ENCODE measurements at regions not wholly inside any gene's neighbourhood (a gene's known extent, or its start where the extent isn't known, plus 50 kb on each side); places are given as distances from the start of the nearest gene placed in this dataset.

- Histone ChIP-seq H3K9me3 (replicated peaks; ENCODE audit: insufficient read depth, low read length) (no peaks in the 10 kb centered on the region), H2AFZ (ENCODE audit: low read length) (peak overlapping the region; percentile 87), H3K36me3 (replicated peaks; ENCODE audit: insufficient read depth, low read length) (no peaks in the 10 kb centered on the region), H3K4me3 (ENCODE audit: low read length) (peak overlapping the region; percentile 33; the same call in 1 of the 2 replicates), H4K20me1 (ENCODE audit: insufficient read depth, low read length) (no peaks in the 10 kb centered on the region), H3K9ac (ENCODE audit: low read length) (peak overlapping the region; percentile 31; the same call in 1 of the 2 replicates), H3K79me2 (ENCODE audit: low read length) (no peaks in the 10 kb centered on the region), H3K9me2 (replicated peaks; ENCODE audit: insufficient read depth, low read length) (no peaks in the 10 kb centered on the region), H3K27ac (ENCODE audit: low read length) (no peak overlapping the region), H3K4me1 (ENCODE audit: low read length) (0 out of 2 replicates have a peak, but pooled peaks cover 3% of the 10 kb centered on the region), H3K4me2 (ENCODE audit: low read depth, low read length) (peak overlapping the region; percentile 56; the same call in 1 of the 2 replicates), H3F3A (ENCODE audit: insufficient read depth, low read length) (no peaks in the 10 kb centered on the region), H3K27me3 (replicated peaks; ENCODE audit: insufficient read depth, low read length) (no peaks in the 10 kb centered on the region)
- TF ChIP-seq CTCF (IDR thresholded peaks at IDR 0.05; ENCODE audit: low read length) (no peak), EZH2 (optimal IDR thresholded peaks at IDR 0.05; ENCODE audit: low read depth, low read length) (no peak), EZH2phosphoT487 (IDR thresholded peaks at IDR 0.05; ENCODE audit: low read length) (no peak)
- DNase-seq, result no peak
Measured at GRCh38 chrX:131840799-131841495, 182.2 kb upstream of the STK26 start.

- DNase-seq, result peak; percentile 46
- peak overlapping the region; percentile 56; the same call in 1 of the 2 replicates for H3K4me2 ChIP-seq (ENCODE audit: low read depth, low read length)
- no peaks in the 10 kb centered on the region for H3K36me3 ChIP-seq (replicated peaks; ENCODE audit: insufficient read depth, low read length)
- H3K9ac ChIP-seq (ENCODE audit: low read length), result peak overlapping the region; percentile 31; the same call in 1 of the 2 replicates
- peak; percentile 87 for TF ChIP-seq CTCF (IDR thresholded peaks at IDR 0.05; ENCODE audit: low read length)
- TF ChIP-seq EZH2phosphoT487 (IDR thresholded peaks at IDR 0.05; ENCODE audit: low read length), result no peak
- H2AFZ ChIP-seq (ENCODE audit: low read length), result peak overlapping the region; percentile 87
- no peaks in the 10 kb centered on the region for H3K9me2 ChIP-seq (replicated peaks; ENCODE audit: insufficient read depth, low read length)
- H3K4me3 ChIP-seq (ENCODE audit: low read length), result peak overlapping the region; percentile 33; the same call in 1 of the 2 replicates
- no peaks in the 10 kb centered on the region for H3F3A ChIP-seq (ENCODE audit: insufficient read depth, low read length)
- H3K4me1 ChIP-seq (ENCODE audit: low read length), result 0 out of 2 replicates have a peak, but pooled peaks cover 3% of the 10 kb centered on the region
- no peak overlapping the region for H3K27ac ChIP-seq (ENCODE audit: low read length)
- no peaks in the 10 kb centered on the region for H3K79me2 ChIP-seq (ENCODE audit: low read length)
- H3K9me3 ChIP-seq (replicated peaks; ENCODE audit: insufficient read depth, low read length), result no peaks in the 10 kb centered on the region
- H4K20me1 ChIP-seq (ENCODE audit: insufficient read depth, low read length), result no peaks in the 10 kb centered on the region
- H3K27me3 ChIP-seq (replicated peaks; ENCODE audit: insufficient read depth, low read length), result no peaks in the 10 kb centered on the region
Measured at GRCh38 chrX:131841496-131842437, 181.3 kb upstream of the STK26 start.

- Histone ChIP-seq H4K20me1 (ENCODE audit: insufficient read depth, low read length) (no peaks in the 10 kb centered on the region), H3K4me1 (ENCODE audit: low read length) (0 out of 2 replicates have a peak, but pooled peaks cover 3% of the 10 kb centered on the region), H3K9me3 (replicated peaks; ENCODE audit: insufficient read depth, low read length) (no peaks in the 10 kb centered on the region), H3K27ac (ENCODE audit: low read length) (no peak overlapping the region), H3F3A (ENCODE audit: insufficient read depth, low read length) (no peaks in the 10 kb centered on the region), H3K9me2 (replicated peaks; ENCODE audit: insufficient read depth, low read length) (no peaks in the 10 kb centered on the region), H3K36me3 (replicated peaks; ENCODE audit: insufficient read depth, low read length) (no peaks in the 10 kb centered on the region), H3K4me3 (ENCODE audit: low read length) (no peak overlapping the region), H2AFZ (ENCODE audit: low read length) (no peak overlapping the region), H3K9ac (ENCODE audit: low read length) (no peak overlapping the region), H3K4me2 (ENCODE audit: low read depth, low read length) (no peak overlapping the region), H3K79me2 (ENCODE audit: low read length) (no peaks in the 10 kb centered on the region), H3K27me3 (replicated peaks; ENCODE audit: insufficient read depth, low read length) (no peaks in the 10 kb centered on the region)
- TF ChIP-seq CTCF (IDR thresholded peaks at IDR 0.05; ENCODE audit: low read length), result no peak
- TF ChIP-seq EZH2phosphoT487 (IDR thresholded peaks at IDR 0.05; ENCODE audit: low read length), result no peak
- no peak for TF ChIP-seq EZH2 (optimal IDR thresholded peaks at IDR 0.05; ENCODE audit: low read depth, low read length)
- no peak for DNase-seq
Measured at GRCh38 chrX:131843987-131844386, 179.1 kb upstream of the STK26 start.
